Mesothelial cell of epicardium (in vitro differentiated cells): ENCODE measurements at regions not wholly inside any gene's neighbourhood (a gene's known extent, or its start where the extent isn't known, plus 50 kb on each side); places are given as distances from the start of the nearest gene placed in this dataset.

Source experiments
- DNase-seq, 2 experiments: peaks; one replicate each; pipeline ENCODE4 v3.0.0; 2021; ENCODE audit warnings: low spot score in 2 of 2; ENCODE audit not compliant: unreplicated experiment in 2 of 2
- H3K27ac Mint-ChIP-seq: 2 replicates; pipeline ENCODE4 v1.8.0; 2021; ENCODE audit warnings: mixed read lengths
- H3K27me3 Mint-ChIP-seq: 2 replicates; pipeline ENCODE4 v1.8.0; 2021; ENCODE audit warnings: low read depth, mixed read lengths
- H3K36me3 Mint-ChIP-seq: 2 replicates; pipeline ENCODE4 v1.8.0; 2021; ENCODE audit warnings: mixed read lengths
- H3K4me1 Mint-ChIP-seq: 2 replicates; pipeline ENCODE4 v1.8.0; 2021; ENCODE audit warnings: mixed read lengths
- H3K4me3 Mint-ChIP-seq: 2 replicates; pipeline ENCODE4 v1.8.0; 2021; ENCODE audit warnings: mild to moderate bottlenecking, moderate library complexity, mixed read lengths
- H3K9me3 Mint-ChIP-seq: 2 replicates; pipeline ENCODE4 v1.8.0; 2021; ENCODE audit warnings: mixed read lengths
- CTCF ChIP-seq: fragments of 200-600 bp; sonication (generic); IDR thresholded peaks from one replicate; pipeline ENCODE4 v1.5.0; 2021; ENCODE audit warnings: antibody characterized with exemption; ENCODE audit not compliant: unreplicated experiment

- no peak for TF ChIP-seq CTCF
Measured at GRCh38 chr14:27114180-27114579, 516.3 kb upstream of the NOVA1 start.

GRCh38 chr14:27123162-27123561, 525.3 kb upstream of the NOVA1 start:
- peaks cover 24% of the 10 kb centered on the region for H3K9me3 Mint-ChIP-seq
- H3K27me3 Mint-ChIP-seq = no peaks in the 10 kb centered on the region
- no peak overlapping the region for H3K4me3 Mint-ChIP-seq
- no peak overlapping the region for H3K27ac Mint-ChIP-seq
- H3K36me3 Mint-ChIP-seq = no peaks in the 10 kb centered on the region
- TF ChIP-seq CTCF = no peak
- DNase-seq = no peak
- H3K4me1 Mint-ChIP-seq = no peaks in the 10 kb centered on the region

More at GRCh38 chr14:27114180-27114579, 516.3 kb upstream of the NOVA1 start:
- H3K4me1 Mint-ChIP-seq = no peaks in the 10 kb centered on the region
- H3K36me3 Mint-ChIP-seq = no peaks in the 10 kb centered on the region
- H3K4me3 Mint-ChIP-seq = no peak overlapping the region
- H3K9me3 Mint-ChIP-seq = peaks cover 4% of the 10 kb centered on the region
- DNase-seq = no peak
- H3K27ac Mint-ChIP-seq = no peak overlapping the region
- no peaks in the 10 kb centered on the region for H3K27me3 Mint-ChIP-seq

- Mint-ChIP-seq H3K36me3 (no peaks in the 10 kb centered on the region), H3K4me3 (no peak overlapping the region), H3K4me1 (no peaks in the 10 kb centered on the region), H3K27ac (no peak overlapping the region), H3K9me3 (peaks cover 5% of the 10 kb centered on the region), H3K27me3 (no peaks in the 10 kb centered on the region)
- DNase-seq = no peak
- TF ChIP-seq CTCF = no peak
Measured at GRCh38 chr14:27127838-27128237, 530.0 kb upstream of the NOVA1 start.

GRCh38 chr14:27134200-27134599, 536.4 kb upstream of the NOVA1 start:
- H3K27ac Mint-ChIP-seq = no peak overlapping the region
- H3K27me3 Mint-ChIP-seq = peaks cover 5% of the 10 kb centered on the region
- no peak overlapping the region for H3K4me3 Mint-ChIP-seq
- H3K36me3 Mint-ChIP-seq = no peaks in the 10 kb centered on the region
- no peaks in the 10 kb centered on the region for H3K4me1 Mint-ChIP-seq
- peaks cover 4% of the 10 kb centered on the region for H3K9me3 Mint-ChIP-seq
- no peak for DNase-seq
- no peak for TF ChIP-seq CTCF

GRCh38 chr14:27145170-27145569, 547.3 kb upstream of the NOVA1 start:
- no peak overlapping the region for H3K27ac Mint-ChIP-seq
- no peaks in the 10 kb centered on the region for H3K27me3 Mint-ChIP-seq
- no peak overlapping the region for H3K4me3 Mint-ChIP-seq
- no peak for TF ChIP-seq CTCF
- H3K4me1 Mint-ChIP-seq = no peaks in the 10 kb centered on the region
- no peaks in the 10 kb centered on the region for H3K36me3 Mint-ChIP-seq
- DNase-seq = no peak
- H3K9me3 Mint-ChIP-seq = peaks cover 15% of the 10 kb centered on the region

GRCh38 chr14:27148143-27148542, 550.3 kb upstream of the NOVA1 start:
- H3K4me1 Mint-ChIP-seq = no peaks in the 10 kb centered on the region
- no peak for DNase-seq
- peaks cover 23% of the 10 kb centered on the region for H3K9me3 Mint-ChIP-seq
- no peak for TF ChIP-seq CTCF
- H3K27ac Mint-ChIP-seq = no peak overlapping the region
- H3K36me3 Mint-ChIP-seq = no peaks in the 10 kb centered on the region
- H3K4me3 Mint-ChIP-seq = no peak overlapping the region
- no peaks in the 10 kb centered on the region for H3K27me3 Mint-ChIP-seq
